DMS153 treated with DMSO at 0.1 percent for 48 hours (cell line): ENCODE measurements at regions not wholly inside any gene's neighbourhood (a gene's known extent, or its start where the extent isn't known, plus 50 kb on each side); places are given as distances from the start of the nearest gene placed in this dataset.
"Not testable (repeated sequence)": the region's sequence is repeated elsewhere in the genome, so short reads cannot be mapped to it uniquely, and the experiment has no call there.

Experiments used
- DNase-seq: peaks from one replicate; lab custom pipeline; 2025; ENCODE audit not compliant: unreplicated experiment; lab: John Stamatoyannopoulos, UW

GRCh38 chr7:156021471-156021870 is 209.2 kb upstream of the SHH start:
- no peak for DNase-seq

- no peak for DNase-seq
Measured at GRCh38 chr7:156020566-156020965, 208.3 kb upstream of the SHH start.

GRCh38 chr7:156019776-156020565 is 207.7 kb upstream of the SHH start:
- no peak for DNase-seq

- no peak for DNase-seq
Measured at GRCh38 chr7:156019308-156019707, 207.0 kb upstream of the SHH start.

- no peak for DNase-seq
Measured at GRCh38 chr7:156017916-156018700, 205.8 kb upstream of the SHH start.

- DNase-seq, result no peak
Measured at GRCh38 chr7:156017431-156017830, 205.2 kb upstream of the SHH start.

- DNase-seq, result no peak
Measured at GRCh38 chr7:156015237-156016020, 203.2 kb upstream of the SHH start.

GRCh38 chr7:156014808-156015207 is 202.5 kb upstream of the SHH start:
- no peak for DNase-seq

- DNase-seq, result no peak
Measured at GRCh38 chr7:156014201-156014600, 201.9 kb upstream of the SHH start.

- no peak for DNase-seq
Measured at GRCh38 chr7:156012412-156012811, 200.1 kb upstream of the SHH start.

- no peak for DNase-seq
Measured at GRCh38 chr7:156009569-156009968, 197.3 kb upstream of the SHH start.

GRCh38 chr7:156006876-156007275 is 194.6 kb upstream of the SHH start:
- not testable (repeated sequence) for DNase-seq

- no peak for DNase-seq
Measured at GRCh38 chr7:156006024-156006423, 193.8 kb upstream of the SHH start.

- DNase-seq, result no peak
Measured at GRCh38 chr7:156005202-156005691, 193.0 kb upstream of the SHH start.

GRCh38 chr7:156004265-156005201 is 192.3 kb upstream of the SHH start:
- DNase-seq, result no peak

GRCh38 chr7:156003220-156004162 is 191.2 kb upstream of the SHH start:
- no peak for DNase-seq

GRCh38 chr7:156002362-156003066 is 190.3 kb upstream of the SHH start:
- no peak for DNase-seq

GRCh38 chr7:156001496-156002260 is 189.4 kb upstream of the SHH start:
- DNase-seq, result no peak
